ENCODE measurements at regions not wholly inside any gene's neighbourhood (a gene's known extent, or its start where the extent isn't known, plus 50 kb on each side); places are given as distances from the start of the nearest gene placed in this dataset.
"Not testable (repeated sequence)": the region's sequence is repeated elsewhere in the genome, so short reads cannot be mapped to it uniquely, and the experiment has no call there.

GRCh38 chr1:22196041-22196440, 53.1 kb upstream of the WNT4 start:
- no peak for DNase-seq

DNA sequence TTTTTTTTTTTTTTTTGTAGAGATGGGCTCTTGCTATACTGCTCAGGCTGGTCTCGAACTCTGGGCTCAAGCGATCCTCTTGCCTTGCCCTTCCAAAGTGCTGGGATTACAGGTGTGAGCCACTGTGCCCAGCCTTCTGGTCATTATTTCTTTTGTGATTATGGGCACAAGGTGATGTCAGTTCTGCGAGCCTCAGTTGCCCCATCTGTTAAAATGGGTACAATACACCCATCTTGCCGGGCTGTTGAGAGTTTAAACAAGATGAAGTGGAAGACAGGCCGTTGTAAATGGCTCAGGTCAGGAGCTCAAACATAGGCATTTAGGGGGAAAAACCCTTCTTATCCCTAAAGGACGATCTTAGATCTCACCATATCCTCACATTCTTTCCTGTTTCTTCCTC, 53.7 kb upstream of the WNT4 start:
- no peak for DNase-seq

DNA sequence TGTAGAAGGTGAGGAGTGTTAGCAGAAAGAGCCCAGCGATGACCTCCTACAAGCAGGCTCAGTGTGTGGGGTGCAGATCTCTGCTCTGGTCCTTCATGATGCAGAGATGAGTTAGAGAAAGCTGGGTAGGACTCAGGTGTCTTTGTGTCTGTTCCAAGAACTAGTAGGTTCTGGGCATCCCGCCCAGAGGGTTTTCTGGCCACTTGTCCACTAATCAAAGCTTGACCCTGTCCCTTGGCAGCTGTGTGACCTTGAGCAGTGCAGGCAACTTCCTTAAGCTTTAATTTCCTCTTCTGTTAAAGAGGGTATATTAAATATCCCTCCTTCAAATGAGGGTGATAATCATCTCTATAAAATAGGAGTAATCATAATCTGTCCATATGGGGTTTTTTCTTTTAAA, 54.7 kb upstream of the WNT4 start:
- DNase-seq = no peak

DNA sequence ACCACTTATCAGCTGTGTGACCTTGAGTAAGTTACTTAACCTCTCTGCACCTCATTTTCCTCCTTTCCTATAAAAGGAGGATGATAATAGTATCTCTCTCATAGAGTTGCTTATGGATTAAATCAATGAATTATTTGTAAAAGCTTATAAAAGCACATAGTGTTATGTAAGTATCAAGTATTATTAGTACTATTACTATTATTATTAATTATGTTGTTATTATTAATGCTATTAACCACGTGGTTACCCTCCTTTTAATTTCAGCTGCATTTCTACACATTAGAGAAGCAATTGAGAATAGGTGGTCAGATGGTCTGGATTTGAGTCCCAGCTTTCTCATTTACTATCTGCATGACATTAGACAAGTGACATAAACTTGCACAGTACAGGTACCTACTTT, 58.1 kb upstream of the WNT4 start:
- DNase-seq = no peak

- no peak for DNase-seq
Measured at GRCh38 chr1:22203335-22203734, 60.4 kb upstream of the WNT4 start.

GRCh38 chr1:22204057-22204840, 61.4 kb upstream of the WNT4 start:
- DNase-seq = no peak

- no peak for DNase-seq
Measured at GRCh38 chr1:22204989-22205913, 62.4 kb upstream of the WNT4 start.

- DNase-seq = no peak
Measured at GRCh38 chr1:22206551-22207125, 63.7 kb upstream of the WNT4 start.

GRCh38 chr1:22207511-22208267, 64.8 kb upstream of the WNT4 start:
- DNase-seq = peak; percentile 29

- peak; percentile 21 for DNase-seq
Measured at GRCh38 chr1:22208268-22208972, 65.5 kb upstream of the WNT4 start.

DNA sequence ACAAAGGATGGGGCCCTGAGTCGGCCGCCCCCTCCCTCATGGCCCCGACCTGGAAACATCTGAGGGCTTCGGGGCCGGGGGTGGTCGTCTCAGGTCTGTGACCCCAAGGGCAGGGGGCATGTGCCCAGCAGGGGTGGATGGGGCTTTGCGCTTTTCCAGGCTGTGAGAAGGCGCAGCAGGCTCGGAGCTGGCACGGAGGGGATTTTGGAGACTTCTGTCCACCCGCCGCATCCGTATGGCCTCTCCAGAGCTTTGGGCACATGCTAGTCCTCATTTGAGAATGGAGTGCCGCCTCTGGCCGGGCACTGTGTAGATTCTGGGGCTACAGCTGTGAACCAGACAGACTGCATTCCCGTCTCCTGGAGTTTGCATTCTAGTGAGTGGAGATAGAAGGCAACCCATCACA, 66.1 kb upstream of the WNT4 start:
- DNase-seq = no peak

GRCh38 chr1:22210176-22210575, 67.3 kb upstream of the WNT4 start:
- DNase-seq = no peak

DNA sequence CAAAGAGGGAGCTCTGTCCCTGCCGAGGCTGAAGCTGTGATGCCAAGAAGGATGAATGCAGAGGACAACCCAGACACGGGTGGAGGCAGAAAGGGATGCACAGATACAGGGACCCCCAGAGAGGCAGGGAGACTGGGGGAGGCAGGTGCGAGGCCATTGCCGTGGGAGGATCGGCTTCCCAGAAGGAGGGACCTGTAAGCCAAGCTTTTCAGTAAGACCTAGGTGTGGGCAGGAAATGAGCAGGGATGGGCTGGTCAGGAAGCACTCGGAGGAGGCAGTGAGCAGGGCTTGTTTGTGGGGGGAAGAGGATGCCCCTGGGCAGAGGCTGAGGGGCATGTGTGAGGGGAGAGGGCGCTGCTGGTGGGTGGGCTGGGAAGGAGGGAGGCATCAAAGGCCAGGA, 67.7 kb upstream of the WNT4 start:
- DNase-seq = no peak

DNA sequence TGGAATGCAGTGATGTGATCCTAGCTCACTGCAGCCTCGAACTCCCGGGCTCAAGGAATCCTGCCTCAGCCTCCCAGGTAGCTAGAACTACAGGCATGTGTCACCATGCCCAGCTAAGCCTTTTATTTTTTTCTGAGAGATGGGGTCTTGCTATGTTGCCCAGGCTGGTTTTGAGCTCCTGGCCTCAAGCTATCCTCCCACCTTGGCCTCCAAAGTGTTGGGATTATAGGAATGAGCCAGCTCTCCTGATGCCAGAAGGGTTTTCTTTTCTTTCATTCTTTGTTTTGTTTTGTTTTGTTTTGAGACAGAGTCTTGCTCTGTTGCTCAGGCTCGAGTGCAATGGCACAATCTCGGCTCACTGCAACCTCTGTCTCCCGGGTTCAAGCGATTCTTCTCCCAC, 68.6 kb upstream of the WNT4 start:
- DNase-seq = not testable (repeated sequence)

DNA sequence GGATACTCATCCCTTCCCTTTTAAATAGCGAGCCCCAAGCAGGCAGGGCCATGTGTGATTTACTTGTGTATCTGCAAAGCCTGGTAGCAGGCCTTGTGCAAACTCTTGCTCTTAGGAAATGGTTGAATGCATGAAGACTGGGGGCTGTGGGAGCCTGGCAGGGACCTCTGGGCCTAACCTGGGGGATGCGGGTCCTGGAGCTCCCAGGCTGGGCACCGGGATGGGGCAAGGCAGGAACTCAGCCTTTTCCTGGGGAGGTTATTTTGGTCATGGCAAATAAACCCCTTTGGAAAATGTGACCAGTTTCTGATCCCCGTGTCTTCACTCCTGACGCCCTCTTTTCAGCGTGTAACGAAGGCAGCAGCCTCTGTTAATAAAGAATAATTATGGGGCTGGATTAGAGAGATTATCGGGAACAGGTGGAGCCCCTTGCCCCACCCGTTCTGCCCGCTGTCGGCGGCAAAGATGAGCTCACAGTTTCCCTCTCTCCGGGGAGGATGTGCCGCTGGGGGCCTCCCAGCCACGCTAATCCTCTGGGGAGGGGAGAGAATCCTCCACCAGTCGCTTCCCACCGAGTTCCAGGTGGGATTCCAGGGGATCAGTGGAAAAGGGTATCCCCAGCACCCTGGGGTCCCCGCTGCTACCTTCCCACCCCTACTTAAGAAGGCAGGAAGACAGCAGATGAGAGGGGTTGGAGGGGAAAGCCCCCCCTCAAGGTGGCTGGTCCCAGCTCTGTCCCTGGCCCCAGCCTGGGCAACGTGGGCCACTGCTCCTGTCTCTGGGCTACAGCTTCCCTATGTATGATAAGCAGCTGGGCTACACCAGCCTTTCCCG, 69.7 kb upstream of the WNT4 start:
- no peak for DNase-seq

GRCh38 chr1:22216210-22216883, 73.5 kb upstream of the WNT4 start:
- no peak for DNase-seq

GRCh38 chr1:22216966-22217365, 74.1 kb upstream of the WNT4 start:
- no peak for DNase-seq

DNA sequence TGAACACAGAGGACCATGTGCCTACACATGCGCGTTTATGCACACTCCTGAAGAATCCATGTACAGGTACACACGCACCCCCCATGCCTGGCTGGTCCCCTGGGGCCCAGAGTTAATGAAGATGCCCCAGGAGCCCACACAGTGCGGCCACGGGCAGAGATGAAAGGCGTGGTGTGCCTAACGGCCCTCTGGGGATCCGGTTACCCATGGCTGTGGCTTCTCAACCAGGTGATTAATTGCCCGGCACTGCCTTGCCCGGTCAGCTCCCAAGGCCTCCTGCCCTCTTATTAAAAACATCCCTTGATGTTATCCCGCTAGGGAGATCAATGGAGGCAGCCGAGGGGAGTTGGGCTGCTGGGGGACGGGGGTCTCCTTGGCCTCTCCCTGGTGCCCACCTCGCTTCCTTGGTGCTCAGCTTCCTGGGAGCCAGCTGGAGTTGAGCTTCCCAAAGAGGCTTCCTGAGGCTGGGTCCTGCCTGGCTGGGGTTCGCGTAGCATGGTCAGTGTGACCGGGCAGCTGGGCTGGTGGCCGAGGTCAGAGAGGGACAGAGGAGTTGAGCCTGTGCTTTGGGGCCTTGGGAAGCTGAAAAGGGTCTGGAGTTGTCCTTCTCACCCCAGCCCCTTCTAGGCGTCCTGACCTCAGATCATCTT, 75.0 kb upstream of the WNT4 start:
- peak; percentile 21 for DNase-seq

DNA sequence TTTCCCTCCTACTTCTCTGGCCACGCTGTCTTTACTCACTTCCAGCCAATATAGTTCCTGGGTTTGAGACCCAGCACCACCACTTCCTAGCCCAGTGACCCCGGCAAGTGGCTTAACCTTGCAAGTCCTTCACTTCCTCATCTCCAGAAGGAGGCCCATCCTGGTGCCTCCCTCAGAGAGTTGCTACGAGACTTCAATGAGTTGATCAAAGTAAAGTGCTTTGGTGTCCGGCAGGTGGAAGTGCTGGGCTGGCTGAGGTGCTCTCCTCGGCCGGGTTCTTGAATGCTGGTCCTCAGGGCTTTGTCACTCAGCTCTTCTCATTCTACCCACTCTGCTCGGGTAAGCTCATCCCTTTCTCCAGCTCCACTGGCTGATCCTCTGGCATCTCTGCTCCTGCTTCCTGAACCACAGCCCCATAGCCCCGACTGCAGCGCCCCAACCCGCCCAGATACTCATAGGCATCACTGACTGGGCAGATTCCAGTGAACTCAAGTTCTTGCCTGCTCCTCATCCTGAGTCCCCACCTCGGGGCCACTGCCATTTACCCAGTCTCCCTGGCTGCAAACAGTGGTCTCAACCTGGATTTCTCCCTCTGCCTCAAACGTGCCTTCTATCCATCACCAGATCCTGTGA, 75.8 kb upstream of the WNT4 start:
- DNase-seq = no peak

Data from NCI-H2107 (cell line).